ENCODE measurements at regions not wholly inside any gene's neighbourhood (a gene's known extent, or its start where the extent isn't known, plus 50 kb on each side); places are given as distances from the start of the nearest gene placed in this dataset.
A peak's percentile ranks its signal among the peaks of the same experiment; 100 is the strongest.

GRCh38 chrX:23554304-23554703 lies 113.0 kb upstream of the PRDX4 start:
- peak; percentile 31 to 69 (median 52) for TF ChIP-seq CTCF (IDR thresholded peaks at IDR 0.05)
- TF ChIP-seq POLR2A (IDR thresholded peaks at IDR 0.05): no peak

All from body of pancreas (tissue), 4 donors.